HG02885 (cell line): ENCODE measurements at regions not wholly inside any gene's neighbourhood (a gene's known extent, or its start where the extent isn't known, plus 50 kb on each side); places are given as distances from the start of the nearest gene placed in this dataset.

Source experiments
- ATAC-seq: cut with Tn5 transposase; IDR thresholded peaks from one replicate; pipeline ENCODE4 v1.9.1; 2021; ENCODE audit warnings: mild to moderate bottlenecking; ENCODE audit not compliant: unreplicated experiment, poor library complexity

- ATAC-seq, result no peak
Measured at GRCh38 chr20:48175261-48175660, 390.0 kb upstream of the SULF2 start.

- ATAC-seq, result no peak
Measured at GRCh38 chr20:48172357-48172702, 387.0 kb upstream of the SULF2 start.

GRCh38 chr20:48171626-48172356, 386.5 kb upstream of the SULF2 start:
- no peak for ATAC-seq

GRCh38 chr20:48171071-48171470, 385.8 kb upstream of the SULF2 start:
- no peak for ATAC-seq

- ATAC-seq, result no peak
Measured at GRCh38 chr20:48170625-48171024, 385.3 kb upstream of the SULF2 start.

- no peak for ATAC-seq
Measured at GRCh38 chr20:48169650-48170225, 384.5 kb upstream of the SULF2 start.

- ATAC-seq, result no peak
Measured at GRCh38 chr20:48166082-48166835, 381.0 kb upstream of the SULF2 start.

GRCh38 chr20:48165401-48165685, 380.1 kb upstream of the SULF2 start:
- no peak for ATAC-seq

GRCh38 chr20:48164566-48165400, 379.5 kb upstream of the SULF2 start:
- ATAC-seq, result no peak

- no peak for ATAC-seq
Measured at GRCh38 chr20:48164034-48164433, 378.8 kb upstream of the SULF2 start.

GRCh38 chr20:48163505-48163904, 378.2 kb upstream of the SULF2 start:
- no peak for ATAC-seq

GRCh38 chr20:48162621-48163020, 377.3 kb upstream of the SULF2 start:
- no peak for ATAC-seq

GRCh38 chr20:48159145-48160008, 374.1 kb upstream of the SULF2 start:
- no peak for ATAC-seq

GRCh38 chr20:48158014-48158413, 372.7 kb upstream of the SULF2 start:
- ATAC-seq, result no peak

GRCh38 chr20:48156951-48157700, 371.8 kb upstream of the SULF2 start:
- ATAC-seq, result no peak

- ATAC-seq, result no peak
Measured at GRCh38 chr20:48156521-48156920, 371.2 kb upstream of the SULF2 start.

- no peak for ATAC-seq
Measured at GRCh38 chr20:48155268-48155667, 370.0 kb upstream of the SULF2 start.

GRCh38 chr20:48154040-48154765, 368.9 kb upstream of the SULF2 start:
- no peak for ATAC-seq

GRCh38 chr20:48153523-48153922, 368.2 kb upstream of the SULF2 start:
- no peak for ATAC-seq
